NCI-H1048 (cell line): ENCODE measurements at regions not wholly inside any gene's neighbourhood (a gene's known extent, or its start where the extent isn't known, plus 50 kb on each side); places are given as distances from the start of the nearest gene placed in this dataset.

Source experiments
- DNase-seq: peaks from one replicate; lab custom pipeline; 2025; lab: John Stamatoyannopoulos, UW

DNA sequence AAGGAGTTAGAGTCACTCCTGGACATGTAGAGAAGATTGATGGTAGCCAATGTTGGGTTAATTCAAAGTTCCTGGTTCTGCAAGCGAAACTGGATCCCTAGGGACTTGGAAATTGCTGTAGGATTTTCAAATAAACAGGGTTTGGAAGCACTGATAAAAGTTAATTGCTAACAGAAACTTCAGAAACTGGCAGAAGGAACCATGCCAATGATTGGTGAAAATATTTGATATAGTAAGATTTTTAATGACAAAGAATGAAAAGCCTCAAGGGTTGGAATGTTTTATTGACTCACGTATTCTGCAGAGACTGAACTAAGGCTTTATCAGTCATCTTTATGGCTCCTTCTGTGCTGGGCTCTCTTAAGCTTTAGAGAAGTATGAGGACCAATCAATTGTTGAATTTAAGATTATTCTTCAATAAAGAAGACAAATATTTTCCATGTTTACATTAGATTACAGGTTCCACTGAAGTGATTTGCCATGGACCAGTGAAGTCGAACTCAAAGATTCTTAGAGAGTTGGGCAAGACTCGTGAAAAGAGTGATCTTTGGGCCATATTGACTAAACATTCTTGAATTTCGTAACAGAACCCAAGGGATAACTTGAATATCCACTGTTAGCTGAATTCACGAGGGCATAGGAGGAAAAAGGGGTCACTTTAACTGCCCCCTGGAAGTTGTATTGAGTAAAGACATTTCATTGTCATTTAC lies 371.4 kb downstream of the HDGFL1 start:
- no peak for DNase-seq

DNA sequence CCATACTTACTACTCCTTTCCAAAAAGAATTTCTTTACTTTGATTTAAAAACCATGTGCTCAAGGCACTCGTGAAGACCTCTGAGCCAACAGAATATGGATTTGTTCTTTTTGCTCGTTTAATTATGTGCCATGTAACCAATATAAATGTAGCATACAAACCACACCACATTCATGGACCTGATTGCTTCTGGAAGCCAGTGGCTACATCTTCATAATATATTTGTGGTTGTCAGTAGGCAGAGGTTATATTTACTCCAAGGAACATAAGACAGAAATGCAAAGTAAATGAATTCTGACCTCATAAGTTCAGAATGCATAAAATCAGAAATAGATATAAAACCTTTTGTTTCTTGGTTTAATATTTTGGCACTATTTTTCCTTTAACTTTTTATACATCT lies 373.0 kb downstream of the HDGFL1 start:
- no peak for DNase-seq

DNA sequence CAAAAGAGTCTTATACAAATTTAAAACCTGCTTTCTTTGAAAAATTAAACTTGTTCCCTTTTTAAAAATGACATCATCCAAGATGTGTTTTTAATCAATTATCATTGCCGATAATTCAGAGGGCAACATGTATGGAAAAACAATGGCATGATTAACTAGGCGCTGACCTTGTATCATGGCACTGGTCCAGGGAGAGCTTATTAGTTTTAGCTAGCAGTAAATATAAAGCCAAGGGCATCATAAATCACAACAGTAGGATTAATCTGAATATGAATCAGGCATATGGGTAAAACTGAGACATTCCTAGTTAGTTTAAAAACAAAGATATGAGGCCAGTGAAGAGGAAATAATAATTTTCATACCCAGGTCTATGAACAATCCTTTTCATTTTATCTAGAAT lies 374.0 kb downstream of the HDGFL1 start:
- no peak for DNase-seq

DNA sequence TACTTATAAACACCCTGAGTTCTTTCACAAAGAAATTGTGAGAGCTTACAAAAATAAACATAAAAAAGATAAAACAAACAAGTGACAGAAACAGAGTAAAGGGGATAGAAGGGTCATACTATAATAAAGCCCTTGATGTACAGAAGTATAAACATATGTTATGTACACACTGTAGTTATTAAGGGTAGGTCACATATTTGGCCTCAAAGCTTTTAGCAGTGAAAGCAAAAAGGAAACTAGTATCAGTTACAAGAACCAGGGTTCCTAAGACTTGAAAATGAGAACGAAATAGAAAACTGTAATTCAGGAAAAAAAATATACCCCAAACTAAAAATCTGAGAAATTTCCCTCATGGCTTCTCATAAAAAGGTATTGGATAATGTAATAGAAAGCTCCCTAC lies 380.6 kb downstream of the HDGFL1 start:
- no peak for DNase-seq

DNA sequence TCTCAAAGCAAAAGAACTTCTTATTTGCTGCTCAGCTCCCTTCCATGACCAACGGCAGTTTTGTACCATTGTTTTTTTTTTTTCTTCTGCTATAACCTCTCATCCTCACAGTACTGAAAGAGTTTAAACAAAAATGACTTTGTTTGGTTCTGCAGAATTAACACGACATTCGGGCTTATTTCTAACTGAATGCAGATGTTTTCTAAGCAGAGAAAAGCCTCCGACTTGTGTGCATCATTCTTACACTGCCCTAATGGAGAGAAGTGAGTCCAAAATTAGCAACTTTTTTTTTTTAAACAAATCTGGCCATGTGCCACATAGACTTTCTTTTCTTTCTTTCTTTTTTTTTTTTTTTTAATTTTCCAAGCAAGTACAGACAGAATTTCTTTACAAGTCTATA lies 382.7 kb downstream of the HDGFL1 start:
- no peak for DNase-seq

DNA sequence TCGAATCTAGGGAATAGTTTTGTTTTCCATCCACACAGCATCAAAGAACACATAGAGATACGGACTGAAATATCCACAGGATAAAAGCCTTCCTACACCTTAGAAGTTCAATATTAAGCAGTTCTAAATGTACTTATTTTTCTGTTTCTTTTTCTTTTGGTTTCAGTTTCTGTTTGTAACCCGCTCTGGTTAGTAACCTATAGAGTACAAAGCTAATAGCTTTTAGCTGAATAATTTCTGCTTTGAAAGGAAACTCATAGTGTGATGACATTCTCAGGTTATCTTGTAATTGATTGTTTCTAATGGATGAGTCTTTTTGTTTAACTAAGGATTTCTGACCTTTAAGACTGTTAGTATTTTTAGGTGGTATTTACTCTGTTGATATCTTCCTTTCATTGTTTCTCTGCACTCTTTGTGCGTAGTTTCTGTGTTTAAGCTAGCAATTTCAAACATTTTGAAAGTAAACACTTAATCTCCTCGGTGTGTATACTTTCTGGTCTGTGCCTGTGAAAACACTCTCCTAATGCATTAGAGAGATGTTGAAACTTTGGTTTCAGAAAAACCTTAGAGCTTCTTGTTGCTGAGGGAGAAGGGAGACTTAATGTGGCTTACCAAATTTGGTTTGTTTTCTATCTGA lies 385.5 kb downstream of the HDGFL1 start:
- DNase-seq = no peak

DNA sequence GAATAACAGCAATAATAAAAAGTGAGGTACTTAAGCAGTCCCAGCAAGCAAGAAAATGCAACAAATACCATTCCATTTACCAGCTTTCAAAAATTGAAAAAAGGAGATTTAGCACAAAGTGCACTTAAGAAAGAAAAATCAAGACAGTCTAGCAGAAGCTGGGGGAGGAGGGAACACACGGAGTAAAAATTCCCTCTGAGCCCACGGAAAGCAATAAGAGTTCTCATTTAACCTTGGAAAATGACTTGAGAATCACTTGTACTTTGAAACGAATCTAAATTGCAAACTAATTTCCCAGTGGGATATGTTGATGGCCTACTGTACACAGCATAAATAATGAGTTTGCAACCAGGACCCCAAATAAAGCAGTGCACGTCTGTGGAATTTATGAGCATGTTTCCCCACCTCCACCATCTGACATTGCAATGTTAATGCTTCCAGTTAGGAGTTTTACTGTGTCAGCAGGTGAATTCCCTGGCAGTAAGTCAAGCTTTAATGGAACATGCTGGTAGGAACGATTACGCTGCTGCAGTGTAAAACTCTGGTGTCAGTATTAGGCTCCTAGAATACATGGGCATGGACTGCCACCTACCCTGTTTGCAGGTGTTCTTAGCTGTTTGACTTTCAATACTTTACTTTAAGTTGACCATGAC lies 386.8 kb downstream of the HDGFL1 start:
- DNase-seq = no peak

DNA sequence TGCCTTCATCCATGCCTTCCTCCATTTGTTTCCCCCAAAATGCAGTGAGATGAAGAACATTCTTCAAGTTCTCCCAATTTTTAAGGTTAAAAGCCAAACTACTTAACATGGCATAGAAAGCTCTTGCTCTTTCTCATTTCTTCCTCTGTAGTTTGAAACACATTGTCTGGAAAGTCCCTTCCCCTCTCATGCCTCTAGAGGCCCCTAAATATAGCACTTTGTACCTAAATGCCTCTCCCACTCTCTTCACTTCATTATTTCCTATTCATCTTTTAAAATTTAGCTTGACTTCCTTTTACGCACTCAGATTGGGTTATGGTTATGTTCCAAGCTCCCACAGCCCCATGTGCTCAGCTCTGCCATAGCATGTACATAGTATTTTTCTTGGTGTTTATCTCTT lies 389.3 kb downstream of the HDGFL1 start:
- DNase-seq = no peak

DNA sequence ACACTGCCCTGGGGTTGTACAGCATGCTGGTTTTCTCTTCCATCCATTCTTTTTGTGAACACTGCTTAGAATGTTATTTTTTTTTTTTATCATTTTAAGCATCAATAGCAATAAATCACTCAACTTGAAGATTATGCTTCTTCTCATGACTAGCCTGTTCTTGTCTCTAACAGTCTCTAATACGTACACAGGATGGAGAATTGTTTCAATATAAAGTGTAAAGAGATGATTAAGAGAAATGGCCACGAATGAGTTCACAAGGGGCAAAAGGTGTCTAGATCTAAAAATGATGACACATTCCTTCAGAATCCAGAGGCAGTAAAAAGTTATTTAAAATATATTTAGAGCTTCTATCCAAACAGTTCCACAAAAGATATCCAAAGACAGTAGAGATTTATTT lies 390.2 kb downstream of the HDGFL1 start:
- no peak for DNase-seq

DNA sequence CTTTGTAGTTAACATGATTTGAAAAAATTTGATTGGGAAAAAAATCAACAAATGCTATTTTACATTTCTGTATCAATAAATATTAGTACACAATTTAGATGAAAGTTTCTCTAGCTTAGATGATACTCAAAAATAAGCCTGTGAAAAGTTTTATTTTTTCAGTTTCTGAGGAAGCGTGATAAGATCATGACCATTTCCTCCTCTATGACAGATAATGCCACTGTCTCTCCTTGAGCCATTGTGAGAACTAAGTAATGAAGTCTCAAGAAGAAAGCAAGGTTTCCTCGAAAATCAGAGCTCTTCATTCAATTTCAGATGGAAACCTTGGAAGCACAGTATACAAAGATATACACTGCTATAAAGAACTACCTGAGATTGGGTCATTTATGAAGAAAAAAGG lies 395.0 kb downstream of the HDGFL1 start:
- DNase-seq = no peak

DNA sequence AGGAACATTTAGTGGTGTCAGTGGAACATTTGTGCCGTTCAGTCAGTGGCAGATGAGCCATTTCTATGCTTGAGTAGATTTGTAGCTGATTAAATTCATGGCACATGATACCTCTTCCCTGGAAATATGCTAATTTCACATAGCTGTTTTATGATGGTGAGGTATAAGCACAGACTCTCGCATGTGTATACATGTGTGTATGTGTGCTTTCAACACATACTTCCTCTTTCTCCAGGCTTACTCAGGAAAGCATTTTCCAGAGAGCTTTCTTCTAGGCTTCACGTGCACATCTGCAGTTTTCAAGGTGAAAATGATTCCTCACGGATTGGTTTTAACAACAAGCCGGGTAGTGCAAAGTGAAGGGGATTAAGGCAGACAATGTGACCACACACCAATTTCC lies 396.5 kb downstream of the HDGFL1 start:
- no peak for DNase-seq

DNA sequence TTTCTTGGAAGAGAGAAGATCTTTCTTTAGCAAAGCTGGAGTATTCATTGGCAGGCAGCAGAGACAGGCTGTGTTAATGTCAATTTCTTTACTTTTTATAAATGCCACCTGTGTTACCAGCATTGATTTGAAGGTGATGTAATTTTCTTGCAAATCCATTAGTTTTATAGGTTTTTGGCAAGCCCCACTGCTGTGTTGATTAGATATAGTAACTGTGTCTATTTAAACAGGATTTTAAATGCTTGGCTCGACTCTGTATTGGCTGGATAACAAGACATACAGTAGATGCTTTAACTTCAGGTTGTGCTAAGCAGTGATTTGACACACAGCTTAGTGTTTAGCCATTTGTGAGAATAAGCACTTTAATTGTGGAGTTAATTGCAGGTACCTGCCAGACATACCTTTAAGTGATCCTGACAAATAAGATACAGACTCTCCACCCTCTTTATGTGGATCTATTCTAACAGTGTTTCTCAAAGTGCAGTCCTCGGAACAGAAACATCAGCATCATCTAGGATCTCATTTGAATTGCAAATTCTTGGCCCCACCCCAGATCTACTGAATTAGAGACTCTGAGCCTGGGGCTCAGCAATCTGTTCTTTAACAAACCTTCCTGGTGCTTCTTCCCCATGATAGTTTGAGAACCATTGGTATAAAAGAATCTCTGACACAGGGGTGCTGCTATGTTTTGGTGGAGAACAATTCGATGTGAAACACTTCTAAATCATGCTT lies 397.5 kb downstream of the HDGFL1 start:
- no peak for DNase-seq

DNA sequence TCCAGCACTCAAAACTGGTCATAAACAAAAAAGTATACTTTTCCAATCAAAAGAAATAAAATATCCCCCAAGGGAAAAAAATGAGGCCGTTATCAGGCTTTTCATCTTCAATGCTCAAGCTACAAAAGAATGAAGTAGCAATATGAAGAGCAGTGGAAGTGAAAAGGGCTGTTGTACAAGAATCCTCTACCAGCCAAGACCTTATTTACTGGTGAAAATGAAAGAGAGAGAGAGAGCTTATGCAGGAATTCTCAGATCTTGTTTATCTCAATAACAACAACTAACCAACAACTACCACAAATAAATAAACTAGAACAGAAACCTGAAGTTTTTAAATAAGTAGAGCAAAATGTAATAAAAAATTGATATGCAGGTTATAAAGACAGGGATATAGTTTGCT lies 400.6 kb downstream of the HDGFL1 start:
- DNase-seq = no peak

DNA sequence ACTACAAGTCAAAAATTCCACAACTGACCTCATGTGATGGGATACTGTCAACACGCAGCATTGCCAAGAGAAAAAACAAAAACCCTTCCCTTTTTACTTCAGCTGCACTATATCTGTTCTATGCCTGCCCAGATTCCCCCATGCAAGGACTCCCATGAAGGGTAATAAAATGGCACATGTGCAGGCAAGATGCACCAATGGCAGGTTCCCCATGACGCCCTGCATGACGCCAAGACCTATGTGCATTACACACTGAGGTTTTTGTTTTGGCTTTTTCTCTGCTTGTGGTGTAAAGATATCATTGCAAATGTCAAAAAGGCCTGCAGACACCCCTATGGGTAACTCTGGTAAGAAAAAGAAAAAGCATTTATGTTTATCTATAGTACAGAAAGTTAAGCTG lies 403.4 kb downstream of the HDGFL1 start:
- no peak for DNase-seq

DNA sequence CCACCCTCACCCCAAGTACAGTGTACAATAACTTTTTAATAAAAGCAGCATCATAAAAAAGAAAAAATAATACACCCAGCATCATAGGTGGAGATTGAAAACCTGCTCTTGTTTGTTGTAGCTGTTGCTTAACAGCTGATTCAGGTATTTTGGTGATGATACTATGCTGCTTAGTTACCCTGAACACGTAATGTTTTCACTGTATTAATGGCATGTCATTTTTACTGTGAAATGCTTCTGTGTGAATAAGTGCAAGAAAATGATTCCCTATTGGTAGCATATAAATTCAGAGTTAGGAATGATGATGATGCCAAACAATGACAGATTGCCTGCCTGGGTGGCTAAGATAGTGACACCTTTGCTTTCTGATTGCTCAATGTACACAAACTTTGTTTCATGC lies 405.7 kb downstream of the HDGFL1 start:
- DNase-seq = no peak

DNA sequence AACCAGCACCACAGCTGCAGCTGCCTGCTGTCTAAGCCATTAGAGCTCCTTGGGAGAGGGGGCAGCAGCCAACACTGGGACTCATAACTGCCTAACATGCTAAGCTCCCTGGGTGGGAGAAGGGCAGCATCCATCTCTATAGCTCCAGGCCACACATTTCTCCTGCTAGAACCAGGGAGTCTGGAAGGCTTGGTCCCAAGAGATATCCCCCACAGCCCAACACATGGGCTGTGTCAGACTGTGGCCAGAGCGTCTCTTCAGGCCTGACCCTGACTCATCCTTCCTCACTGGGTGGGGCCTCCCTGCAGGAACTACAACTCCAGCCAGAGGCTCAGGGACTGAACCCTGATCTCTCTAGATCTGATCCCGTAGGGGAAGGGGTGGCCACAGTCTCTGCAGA lies 411.1 kb downstream of the HDGFL1 start:
- no peak for DNase-seq

DNA sequence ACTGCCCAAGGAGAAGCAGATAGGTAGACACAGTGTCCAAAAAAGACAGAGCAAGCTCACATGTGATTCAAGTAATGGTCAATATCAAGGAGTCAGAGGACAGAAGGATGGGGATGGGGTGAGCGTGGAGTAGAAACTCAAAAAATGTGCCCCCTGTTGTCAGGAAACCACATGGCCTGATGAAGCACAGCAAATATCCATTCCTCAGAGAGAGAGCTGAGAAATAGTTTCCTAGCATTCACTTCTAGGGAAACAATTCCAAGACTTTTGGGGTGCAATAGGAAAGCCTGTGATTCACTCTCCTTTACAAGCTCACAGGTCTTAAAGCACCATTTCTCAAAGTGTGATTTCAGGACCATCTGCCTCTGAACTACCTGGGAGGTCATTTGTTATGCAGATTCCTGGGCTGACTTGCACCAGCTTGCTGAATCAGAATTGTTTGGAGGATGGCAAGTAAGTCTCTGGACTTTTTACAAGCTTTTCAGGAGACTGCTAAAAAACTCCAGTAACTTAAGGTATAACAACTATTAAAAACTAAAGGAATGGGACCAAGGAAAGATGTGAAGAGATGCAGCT lies 432.8 kb downstream of the HDGFL1 start:
- no peak for DNase-seq

DNA sequence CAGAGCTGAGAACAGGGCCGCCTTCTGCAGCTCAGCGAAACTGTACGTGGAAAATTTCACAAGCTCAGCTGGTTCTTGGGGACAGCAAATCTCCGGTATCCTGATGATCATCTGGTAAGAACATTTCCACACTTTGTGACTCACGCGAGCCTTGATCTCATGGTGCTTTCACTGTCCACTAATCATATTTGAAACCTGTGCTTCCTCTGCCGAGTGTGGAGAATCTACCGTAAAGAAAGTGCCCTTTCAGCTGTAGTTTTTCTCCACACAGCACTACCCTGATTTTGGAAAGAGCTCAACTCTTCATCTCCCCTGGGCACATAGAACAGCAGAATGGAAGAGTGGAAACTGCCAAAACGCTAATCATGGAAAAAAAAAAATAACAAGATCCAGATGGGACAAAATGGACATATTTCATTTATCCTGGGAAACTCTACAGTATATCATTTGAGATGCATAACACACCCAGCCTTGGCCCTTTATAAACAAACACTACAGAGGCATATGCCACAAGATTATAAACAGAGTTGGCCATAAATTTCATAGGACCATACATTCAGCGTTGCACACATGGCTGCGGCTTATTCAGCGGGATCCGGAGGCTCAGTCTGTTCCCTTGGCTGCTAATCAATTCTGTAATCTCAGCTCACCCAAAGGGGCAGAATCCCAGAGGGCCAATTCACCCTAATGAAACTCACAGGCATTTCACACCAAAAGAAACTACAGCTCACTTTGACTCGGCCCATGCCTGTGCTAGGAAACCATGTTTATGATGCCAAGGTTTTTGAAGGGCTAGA lies 434.5 kb downstream of the HDGFL1 start:
- DNase-seq = no peak

DNA sequence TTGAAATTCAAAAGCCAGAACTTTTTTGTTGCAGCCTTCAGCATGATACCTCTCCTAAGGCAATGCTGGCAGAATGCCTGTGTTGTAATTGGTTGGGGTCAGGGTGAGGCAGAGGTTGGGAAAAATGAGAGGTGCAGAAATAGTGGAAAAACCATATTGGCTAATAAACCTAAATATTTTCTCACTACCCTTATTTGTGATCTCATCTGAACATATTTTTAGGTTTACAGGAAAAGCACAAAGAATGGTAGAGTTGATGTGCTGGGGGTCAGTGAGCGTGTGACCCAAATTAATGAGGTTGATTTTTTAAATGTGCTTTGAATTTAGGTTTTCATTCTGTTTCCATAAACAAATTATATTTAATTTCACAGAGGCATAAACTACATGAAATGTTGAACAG lies 437.3 kb downstream of the HDGFL1 start:
- DNase-seq = no peak

DNA sequence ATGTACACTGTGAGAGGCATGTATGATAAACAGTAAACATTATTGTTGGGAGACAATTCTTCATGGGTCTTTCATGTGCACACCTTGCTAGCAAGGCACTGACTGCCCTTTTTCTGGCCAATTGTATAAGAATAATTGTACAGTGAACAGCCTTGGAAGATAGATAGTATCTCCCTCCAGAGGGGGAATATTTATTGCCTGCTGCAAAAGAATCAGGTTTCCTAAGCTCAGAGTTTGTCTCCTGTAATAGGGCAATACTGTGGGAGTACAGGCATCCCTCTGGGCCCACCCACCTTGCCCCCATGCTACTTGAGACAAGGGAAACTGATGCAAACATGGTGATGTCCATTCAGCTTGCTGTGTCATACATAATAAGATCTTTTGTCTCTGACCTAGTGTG lies 442.2 kb downstream of the HDGFL1 start:
- DNase-seq = no peak

DNA sequence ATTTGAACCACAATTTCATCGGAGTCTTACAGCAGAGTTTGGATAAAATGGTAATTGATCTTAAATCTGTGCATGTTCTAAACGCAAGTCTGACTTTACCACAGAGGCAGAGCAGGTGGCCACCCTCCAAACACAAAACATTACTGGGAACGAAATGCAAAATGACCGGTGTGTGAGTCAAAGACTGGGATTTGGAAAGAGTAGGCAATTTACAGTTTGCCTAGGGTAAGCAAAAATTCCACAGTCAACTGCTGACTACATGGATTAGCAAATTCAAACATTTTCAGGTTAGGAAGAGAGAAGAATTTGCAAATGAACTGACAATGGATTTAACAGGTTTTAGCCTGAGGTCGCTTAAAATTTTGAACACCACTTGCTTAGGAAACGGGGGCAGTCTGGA lies 444.4 kb downstream of the HDGFL1 start:
- no peak for DNase-seq

DNA sequence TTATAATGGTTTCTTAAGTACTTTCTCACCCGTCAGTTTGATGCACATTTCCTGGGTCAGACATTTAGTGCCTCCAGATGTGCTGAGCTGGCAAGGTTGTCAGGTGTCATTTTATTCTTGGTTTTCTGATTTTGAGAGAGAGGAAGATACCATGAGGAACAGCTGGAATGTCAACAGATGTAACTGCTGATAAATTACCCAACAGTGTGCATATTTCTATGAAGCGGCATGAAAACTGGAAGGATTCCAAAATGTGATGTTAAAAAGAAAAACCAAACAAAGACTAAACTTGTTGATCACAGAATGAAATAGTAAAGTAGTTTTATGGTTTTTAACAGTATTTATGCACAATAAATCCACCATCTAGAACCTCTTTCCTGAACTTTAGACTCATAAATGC lies 447.3 kb downstream of the HDGFL1 start:
- no peak for DNase-seq
